ENCODE measurements at regions not wholly inside any gene's neighbourhood (a gene's known extent, or its start where the extent isn't known, plus 50 kb on each side); places are given as distances from the start of the nearest gene placed in this dataset.
"Not testable (repeated sequence)": the region's sequence is repeated elsewhere in the genome, so short reads cannot be mapped to it uniquely, and the experiment has no call there.

DNA sequence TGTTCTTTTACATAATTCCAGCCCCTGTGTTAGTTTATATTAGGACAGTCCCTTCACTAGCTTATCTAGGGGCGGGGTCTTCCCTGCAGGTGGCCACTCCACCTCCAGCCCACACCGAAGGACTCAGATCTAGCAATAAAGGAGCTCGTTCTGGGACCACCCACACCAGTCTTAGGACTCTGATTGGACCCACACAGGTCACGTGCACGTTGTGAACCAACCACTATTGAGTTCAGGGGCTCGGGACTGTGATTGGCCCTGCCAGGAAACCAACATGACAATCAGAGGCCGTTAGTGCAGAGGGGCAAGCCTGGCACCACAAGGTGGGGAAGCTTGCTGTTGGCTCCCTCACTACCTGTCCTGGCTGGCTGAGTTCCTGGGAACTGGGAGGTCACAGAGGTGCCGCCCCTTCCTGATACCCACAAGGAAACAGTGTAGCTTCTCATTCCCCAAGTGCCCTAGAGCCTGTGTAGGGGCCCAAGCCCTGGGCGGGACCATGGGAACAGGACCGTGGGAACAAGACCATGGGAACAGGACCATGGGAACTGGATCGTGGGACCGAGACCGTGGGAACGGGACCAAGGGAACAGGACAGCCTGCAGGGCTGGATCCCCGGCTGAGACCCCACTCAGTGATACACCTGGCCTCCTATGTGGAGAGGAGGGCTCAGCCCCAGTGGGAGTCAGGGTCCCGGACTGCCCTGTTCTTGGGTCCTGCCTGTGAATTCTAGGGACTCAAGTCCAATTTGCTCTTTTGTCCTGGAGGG lies 297.8 kb downstream of the ADGRD1 start:
- DNase-seq = no peak

DNA sequence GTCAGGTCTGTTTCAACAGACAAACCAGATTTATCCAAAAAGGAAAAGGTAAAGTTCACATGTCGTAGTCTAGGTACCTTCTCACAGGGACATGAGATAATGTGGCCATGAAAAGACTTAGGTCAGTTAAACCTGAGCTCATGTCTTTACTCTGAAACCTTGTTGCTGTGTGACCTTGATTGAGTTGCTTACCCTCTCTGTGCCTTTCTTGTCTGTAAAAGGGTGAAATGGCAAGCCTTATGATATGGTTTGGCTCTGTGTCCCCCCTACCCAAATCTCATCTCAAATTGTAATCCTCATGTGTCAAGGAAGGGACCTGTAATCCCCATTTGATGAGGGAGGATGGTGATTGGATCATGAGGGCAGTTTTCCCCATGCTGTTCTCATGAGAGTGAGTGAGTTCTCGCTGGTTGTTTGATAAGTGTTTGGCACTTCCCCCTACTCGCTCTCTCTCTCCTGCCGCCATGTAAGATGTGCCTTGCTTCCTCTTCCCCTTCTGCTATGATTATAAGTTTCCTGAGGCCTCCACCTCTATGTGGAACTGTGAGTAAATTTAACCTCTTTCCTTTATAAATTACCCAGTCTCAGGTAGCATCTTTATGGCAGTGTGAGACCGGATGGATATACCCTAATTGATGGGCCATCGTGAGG lies 299.8 kb downstream of the ADGRD1 start:
- no peak for DNase-seq

DNA sequence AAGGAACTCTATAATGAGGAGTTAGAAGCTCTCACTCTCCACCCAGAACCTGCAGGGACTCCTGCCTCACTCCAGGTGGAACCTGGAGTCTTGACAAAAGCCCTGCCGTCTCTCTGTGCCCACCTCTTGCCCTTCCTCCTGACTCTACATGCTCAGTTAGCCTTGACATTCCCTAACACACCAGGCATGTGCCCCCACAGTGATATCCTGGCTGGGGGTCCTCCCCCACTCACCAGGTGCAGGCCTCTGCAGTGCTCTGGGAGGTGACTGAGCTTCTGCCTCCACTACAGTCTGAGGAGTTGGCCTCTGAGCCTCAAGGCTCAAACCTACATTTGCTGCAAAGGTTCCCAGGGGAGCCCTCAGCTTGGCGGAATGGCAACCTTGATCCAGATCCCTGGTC lies 300.7 kb downstream of the ADGRD1 start:
- no peak for DNase-seq

DNA sequence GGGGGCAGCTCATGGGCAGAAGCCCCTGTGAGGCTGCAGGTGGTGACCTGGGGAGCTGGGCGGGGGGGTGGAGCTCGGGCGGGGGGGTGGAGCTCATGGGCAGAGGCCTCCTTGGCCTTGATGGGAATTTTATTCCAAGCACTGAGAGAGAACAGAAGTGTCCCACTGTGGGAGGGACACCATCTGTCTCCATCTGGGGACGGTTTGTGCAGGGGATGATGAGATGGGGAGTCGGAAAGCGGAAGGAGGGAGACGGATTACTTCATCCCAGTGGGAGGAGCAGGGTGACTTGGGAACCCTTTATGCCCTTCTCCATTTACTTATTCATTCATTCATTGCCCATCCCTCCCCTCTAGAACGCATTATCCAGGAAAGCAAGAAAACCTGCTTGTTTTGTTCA lies 304.7 kb downstream of the ADGRD1 start:
- DNase-seq = no peak

DNA sequence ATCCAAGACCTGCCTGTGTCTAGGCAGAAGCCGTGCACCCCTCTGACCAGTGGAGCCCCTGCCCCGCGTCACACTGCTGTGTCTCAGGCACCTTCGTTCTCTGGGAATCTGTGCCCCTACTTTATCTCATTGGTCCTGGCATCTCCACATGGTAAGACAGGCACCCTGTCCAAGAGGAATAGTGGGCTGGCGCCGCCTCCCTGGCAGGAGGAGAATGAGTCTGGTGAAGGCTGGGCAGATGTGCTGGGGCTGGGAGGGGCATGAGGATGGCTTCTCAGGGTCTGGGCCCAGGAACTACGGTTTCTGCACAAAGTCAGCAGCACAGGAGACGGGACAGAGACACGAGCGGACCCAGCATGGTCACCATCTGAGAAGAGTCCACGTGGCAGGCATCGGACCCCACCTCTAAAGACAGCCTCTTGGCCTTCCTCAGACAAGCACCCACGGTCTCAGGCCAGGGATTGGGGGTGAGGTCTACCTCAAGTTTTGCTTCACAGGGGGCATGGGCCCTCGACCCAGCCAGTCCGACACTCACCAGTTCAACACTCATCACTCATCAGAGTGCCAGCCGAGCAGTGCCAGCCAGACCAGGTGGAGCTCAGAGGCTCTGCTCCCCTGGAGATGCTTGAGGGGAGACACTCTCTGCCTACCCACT lies 306.7 kb downstream of the ADGRD1 start:
- DNase-seq = no peak

DNA sequence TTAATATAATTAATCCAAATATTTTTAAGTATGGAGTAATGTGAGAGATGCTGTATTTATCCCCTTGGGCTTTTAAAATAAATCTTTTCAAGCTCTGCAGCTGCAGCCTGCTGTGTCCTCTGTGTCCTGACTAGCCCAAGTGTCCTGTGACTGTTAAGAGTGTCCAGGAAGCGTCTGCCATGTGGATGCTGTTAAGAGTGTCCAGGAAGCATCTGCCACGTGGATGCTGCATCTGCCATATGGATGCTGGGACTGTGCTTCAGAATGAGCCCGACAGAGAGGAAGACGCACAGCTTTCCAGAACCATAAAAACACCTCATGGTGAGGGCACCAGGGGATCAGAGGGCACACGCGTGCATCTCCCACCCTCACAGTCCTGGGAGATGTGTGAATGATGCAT lies 307.2 kb downstream of the ADGRD1 start:
- DNase-seq = no peak

DNA sequence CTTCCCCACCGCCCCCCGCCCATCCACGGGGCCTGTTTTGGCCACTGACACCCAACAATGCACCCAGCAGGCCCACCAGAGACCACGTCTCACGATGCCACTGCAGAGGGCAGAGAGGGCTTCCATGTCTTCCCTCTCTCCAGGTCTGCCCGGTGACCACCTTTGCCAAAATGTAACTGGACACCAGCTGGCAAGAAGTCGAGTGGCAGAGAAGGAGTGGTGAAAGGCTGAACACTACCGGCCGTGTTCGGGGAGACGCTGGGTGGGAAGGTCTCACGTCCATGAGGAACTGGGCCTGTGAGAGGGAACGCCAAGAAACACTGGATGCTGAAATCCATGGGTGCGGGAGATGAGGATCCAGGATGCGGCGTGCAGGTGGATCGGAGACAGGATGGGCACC lies 308.2 kb downstream of the ADGRD1 start:
- DNase-seq = no peak

DNA sequence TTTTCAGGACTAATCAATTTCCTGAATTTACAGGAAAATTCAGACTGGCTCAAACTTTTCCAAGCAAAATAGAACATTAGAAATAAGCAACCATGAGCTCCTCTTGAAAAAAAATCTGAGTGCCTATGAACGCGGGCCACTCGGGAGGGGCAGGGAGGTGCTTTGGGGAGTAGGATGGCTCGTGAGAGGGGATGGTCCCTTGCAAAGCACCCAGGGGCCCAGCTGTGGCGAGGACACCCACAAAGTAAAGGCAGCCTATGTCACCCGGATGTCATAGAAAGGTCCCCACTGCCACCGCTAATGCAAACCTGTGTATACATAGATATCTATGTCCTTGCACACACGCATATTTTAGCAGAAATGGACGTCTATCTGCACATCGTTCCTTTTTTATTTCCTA lies 309.9 kb downstream of the ADGRD1 start:
- DNase-seq = no peak

DNA sequence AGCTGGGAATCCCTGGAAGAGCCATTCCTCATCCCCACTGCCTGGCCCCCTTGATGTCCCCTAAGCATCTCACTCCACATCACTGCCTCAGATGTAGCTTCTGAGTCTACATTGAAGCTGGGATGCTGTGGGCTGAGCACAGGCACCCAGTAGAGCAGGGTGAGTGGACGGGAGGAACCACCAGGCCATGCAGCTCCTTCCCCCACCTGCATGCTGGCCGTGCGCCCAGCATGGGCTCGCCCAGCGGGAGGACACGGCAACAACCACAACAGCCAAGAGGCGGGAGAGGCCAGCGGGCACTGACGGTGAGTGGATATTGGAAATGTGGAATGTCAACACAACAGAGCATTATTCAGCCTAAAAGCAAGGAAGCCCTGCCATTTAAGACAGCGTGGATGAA lies 310.9 kb downstream of the ADGRD1 start:
- DNase-seq = no peak

DNA sequence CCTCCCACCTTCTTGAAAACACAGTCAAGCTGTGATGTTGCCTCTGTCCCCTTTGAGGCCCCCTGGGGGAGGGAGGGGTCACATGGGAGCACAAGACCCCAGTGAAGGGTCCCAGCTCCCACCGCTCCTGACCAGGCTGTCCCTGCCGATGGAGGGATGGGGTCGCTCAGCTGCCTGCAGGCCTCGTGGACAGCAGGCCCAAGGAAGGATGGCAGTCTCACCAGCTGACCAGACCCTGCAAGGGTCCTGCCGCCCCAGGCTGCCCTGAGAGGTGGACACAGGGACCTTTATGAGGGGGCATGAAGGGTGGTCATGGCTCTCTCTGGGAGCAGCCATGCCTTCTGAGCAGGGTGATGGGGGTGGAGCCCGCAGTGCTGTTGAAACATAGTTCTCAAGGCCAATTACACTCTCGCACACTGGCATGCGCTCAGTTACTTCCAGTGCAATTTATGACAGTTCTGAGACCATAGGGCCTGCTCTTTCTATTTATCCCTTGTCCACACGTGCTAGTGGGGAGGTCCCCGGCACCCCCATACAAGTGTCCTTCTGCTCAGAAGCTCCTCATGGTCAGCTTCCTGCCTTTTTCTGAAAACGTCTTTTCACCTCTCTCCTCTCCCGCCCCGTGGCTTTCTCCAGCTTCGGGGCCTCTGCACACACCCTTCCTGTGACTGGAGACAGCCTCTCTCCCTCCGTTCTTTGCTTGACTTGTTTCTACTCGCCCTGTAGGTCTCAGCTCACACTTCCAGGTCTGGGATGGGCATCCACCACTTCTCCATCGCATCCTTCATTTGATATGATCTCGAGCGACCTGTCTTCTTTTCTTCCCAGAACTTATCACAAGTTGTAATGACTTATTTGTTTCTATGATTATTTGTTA lies 313.1 kb downstream of the ADGRD1 start:
- no peak for DNase-seq

DNA sequence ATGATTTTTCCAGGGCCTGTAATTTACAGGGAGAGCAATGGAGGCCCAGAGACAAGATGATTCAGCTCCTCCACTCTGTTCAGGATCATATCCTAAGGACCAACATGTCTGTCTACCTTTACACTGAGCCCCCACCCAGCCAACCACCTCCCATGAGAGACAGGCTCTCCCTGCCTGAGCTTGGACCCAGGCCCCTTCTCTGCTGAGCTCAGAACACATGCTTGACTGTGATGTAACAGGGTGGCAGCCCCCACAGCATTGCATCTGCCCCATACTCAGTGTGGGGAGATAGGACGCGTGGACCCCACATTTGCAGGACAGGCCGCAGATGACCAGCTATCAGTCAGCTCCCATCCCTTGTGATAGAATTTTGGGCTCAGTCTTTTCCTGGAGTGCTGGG lies 313.9 kb downstream of the ADGRD1 start:
- DNase-seq = no peak

DNA sequence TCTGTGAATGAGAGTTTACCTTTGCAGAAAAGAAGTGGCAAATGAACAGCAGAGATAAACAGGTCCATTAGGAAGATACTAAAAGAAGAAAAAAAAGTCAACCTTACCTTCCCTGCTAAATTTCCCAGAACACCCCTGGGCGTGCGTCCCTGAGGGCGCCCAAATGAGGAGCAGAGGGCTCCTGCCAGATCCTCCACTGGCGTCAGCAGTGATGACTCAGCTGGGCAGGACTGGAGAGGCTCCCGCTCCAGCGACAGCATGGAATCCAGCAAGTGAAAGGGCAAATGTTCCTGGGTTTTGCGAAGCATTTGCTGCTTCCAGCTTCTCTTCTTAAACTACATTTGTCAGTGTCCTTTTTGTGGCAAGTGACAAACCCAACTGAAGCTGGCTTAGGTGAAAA lies 314.4 kb downstream of the ADGRD1 start:
- not testable (repeated sequence) for DNase-seq

DNA sequence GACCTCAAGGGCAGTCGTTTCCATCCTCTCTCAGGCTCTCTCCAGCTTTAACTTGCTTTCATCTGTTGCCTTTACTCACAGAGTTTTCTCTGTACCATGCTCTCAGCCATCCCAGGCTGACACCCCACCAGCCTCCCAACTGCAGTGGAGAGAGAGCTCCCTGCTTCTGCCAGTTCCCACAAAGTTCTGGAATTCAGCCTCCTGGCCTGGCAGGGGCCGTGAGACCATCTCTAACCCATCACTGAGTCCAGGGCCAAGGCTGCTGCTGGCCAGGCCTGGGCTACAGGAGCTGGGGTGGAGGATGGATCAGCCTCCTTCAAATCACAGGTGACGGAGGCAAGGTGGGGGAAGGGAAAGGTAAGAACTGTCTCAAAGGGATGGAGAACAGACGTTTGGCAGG lies 314.9 kb downstream of the ADGRD1 start:
- not testable (repeated sequence) for DNase-seq

DNA sequence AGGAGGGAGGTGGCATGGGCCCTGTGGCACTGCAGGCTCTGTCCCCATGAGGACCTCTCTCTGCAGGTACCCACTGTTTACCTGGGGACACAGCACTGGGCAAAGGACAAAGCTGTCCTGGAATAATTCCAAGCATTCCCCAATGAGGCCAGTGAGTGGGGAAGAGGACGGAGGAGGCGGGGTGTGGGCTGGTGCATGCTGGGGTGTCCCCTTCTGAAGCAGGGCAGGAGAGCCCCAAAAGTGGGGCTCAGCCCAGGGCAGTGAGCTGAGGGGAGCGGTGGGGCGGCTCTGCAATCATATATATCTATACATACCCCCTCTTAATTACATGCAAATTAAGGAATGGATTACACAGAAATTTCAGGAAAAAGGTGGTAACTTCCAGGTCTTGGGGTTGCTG lies 315.8 kb downstream of the ADGRD1 start:
- DNase-seq = no peak

DNA sequence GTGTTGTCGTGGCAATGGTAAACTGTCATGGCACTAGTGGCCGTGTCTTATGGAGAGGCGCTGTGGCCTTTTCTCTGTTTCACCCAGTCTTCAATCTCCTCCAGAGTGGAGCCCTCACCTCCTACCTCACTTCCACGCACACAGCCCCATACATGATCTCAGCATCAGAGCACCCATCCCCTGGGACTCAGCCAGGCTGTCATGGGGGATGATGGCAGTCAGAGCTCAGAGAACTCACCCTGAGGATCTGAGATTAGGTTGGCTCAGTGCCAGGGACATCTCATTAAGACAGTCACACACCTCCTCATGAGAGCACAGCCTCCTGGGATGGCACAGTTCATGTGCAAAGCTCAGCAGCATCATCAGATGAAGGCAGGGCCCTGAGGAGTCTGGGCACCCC lies 316.3 kb downstream of the ADGRD1 start:
- not testable (repeated sequence) for DNase-seq

DNA sequence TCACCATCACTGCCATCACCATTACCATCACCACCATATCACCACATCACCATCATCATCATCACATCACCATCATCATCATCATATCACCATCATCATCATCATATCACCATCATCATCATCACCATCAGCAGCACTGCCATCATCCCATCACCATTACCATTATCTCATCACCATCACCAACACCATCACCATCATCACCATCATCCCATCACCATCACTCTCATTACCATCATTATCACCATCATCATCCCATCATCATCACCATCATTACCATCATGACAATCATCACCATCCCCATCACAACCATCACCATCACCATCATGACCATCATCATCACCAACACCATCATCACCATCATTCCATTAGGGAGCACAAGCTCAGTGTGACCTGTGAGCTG lies 318.0 kb downstream of the ADGRD1 start:
- DNase-seq = no peak

DNA sequence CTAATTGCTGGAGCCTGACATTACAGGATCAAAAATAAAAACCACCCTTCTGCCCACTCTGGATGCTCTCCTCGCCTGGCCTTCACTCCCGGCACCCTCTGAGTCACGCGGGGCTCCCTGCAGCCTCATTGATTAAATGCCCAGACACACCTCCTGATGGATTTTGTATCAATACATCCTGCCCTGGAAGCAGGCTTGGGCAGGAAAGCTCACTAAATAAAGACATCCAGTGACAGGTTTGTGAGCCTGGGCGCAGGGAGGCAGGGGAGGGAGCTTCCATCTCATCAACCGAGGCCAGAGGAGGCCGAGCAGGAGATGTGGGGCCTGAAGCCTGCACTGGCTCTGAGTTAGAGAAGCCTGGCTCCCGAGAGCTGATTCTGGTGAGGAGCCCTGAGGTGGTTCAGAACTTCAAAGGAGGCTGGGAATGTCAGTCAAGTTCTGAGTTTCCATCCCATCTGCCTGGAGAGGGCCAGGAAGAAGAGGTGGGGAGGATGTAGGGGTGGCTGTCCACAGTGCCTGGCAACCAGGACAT lies 318.6 kb downstream of the ADGRD1 start:
- not testable (repeated sequence) for DNase-seq

DNA sequence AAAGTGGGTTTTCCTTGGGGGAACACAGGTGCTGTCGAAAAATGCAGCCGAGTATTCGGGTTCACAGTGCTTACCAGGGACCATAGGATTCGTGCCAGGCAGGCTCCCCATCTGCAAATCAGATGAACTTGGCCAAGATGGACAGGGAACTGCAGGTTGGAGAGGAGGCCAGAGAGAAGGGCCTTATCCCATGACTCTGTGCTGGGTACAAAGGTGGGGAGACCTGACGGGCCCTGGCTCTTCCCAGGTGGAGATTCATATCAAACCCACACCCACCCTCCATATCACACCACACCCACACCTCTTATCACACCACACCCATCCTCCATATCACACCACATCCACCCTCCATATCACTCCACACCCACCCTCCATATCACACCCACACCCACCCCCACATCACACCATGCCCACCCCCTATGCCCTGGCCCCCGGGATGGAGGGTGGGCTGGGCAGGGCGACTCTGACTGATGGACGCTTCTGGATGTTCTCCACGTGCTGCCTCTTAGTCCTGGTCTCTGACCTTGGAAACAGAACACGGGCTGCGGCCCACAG lies 319.7 kb downstream of the ADGRD1 start:
- no peak for DNase-seq

DNA sequence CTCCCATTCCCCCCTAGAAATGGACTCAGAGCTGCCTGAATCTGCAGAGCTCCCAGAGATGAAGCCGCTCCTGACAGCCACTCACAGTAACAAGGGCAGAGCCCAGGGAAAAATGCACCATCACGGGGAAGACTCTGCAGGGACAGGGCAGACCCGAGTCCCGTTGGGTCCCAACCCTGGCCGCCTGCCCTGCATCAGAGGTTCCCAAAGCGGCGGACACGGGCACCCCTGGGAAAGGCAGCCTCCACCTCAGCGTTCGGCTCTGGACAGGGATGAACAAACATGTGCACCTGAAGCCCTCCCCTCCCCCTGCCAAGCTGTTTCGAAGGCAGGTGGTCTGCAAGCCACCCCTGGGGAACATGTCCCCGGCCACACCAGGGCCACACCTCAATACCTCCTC lies 320.4 kb downstream of the ADGRD1 start:
- no peak for DNase-seq

DNA sequence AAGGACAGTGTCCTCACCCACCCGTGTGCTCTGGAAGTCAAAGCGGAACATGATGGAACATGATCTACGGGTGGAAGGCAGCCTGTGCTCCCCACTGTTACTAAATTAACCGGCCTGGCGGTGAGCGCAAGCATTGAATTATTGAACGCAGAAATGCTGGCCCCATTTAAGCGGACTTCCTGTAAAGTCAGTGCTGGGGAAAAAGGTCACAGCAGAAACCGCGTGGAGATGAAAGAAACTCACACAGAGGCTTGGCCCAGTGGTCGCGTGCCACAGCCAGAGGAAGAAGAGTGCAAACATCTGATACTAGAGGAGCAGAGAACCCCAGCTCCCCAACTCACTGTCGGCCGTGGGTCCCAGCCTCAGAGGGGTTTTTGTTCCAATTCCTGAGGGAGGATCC lies 321.2 kb downstream of the ADGRD1 start:
- DNase-seq = no peak

DNA sequence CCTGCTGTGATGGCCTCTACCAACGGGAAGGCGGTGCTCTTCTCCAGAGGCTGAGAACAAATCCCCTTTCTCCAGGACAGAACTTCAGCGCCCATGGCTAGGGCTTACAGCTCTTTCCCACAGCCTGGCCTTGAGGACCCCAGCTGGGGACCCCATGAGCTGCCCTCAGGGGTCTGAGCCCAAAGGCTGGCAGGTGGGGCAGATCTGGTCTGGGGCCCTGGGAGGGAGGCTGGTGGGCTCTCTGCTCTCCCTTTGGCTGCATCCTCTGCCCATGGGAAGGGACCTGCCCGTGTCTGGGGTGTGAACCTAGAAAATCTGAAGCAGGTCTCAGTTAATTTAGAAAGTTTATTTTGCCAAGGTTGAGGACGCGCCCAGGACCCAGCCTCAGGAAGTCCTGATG lies 322.1 kb downstream of the ADGRD1 start:
- no peak for DNase-seq

DNA sequence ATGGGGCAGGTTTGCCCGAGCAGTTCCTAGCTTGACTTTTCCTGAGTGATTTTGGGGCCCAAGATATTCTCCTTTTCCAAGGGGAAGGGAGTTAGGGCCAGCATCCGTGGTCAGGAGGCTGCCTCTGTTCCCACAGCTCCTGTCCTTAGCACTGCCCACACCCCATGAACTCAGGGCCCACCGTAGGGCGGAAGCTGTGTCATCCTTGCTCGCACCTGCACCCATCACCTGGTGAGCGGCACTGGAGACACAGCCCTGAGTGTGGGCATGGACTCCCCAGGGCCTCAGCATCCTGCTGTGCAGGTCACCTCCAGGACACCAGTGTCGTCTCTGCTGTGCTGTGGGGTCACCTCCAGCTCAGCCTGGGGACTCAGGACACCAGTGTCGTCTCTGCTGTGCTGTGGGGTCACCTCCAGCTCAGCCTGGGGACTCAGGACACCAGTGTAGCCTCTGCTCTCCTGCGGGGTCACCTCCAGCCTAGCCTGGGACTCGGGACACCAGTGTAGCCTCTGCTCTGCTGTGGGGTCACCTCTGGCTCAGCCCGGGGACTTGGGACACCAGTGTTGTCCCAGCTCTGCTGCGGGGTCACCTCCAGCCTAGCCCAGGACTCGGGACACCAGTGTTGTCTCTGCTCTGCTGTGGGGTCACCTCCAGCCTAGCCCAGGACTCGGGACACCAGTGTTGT lies 322.9 kb downstream of the ADGRD1 start:
- no peak for DNase-seq
